ENCODE measurements at regions not wholly inside any gene's neighbourhood (a gene's known extent, or its start where the extent isn't known, plus 50 kb on each side); places are given as distances from the start of the nearest gene placed in this dataset.

- DNase-seq (ENCODE audit: low read depth in 3 of 3): no peak
These were observed 81.5 kb downstream of the PJA1 start for GRCh38 chrX:69083801-69084200.

- DNase-seq (ENCODE audit: low read depth in 3 of 3): no peak
These were observed 81.9 kb downstream of the PJA1 start for GRCh38 chrX:69083361-69083760.

GRCh38 chrX:69082753-69083150, 82.5 kb downstream of the PJA1 start:
- DNase-seq (ENCODE audit: low read depth in 3 of 3): no peak

GRCh38 chrX:69082055-69082752, 83.0 kb downstream of the PJA1 start:
- no peak for DNase-seq (ENCODE audit: low read depth in 3 of 3)

GRCh38 chrX:69080855-69081465, 84.3 kb downstream of the PJA1 start:
- no peak for DNase-seq (ENCODE audit: low read depth in 3 of 3)

GRCh38 chrX:69079268-69079667, 86.0 kb downstream of the PJA1 start:
- DNase-seq (ENCODE audit: low read depth in 3 of 3): no peak

- no peak for DNase-seq (ENCODE audit: low read depth in 3 of 3)
These were observed 87.3 kb downstream of the PJA1 start for GRCh38 chrX:69077895-69078455.

GRCh38 chrX:69076088-69076487, 89.2 kb downstream of the PJA1 start:
- no peak for DNase-seq (ENCODE audit: low read depth in 3 of 3)

- DNase-seq (ENCODE audit: low read depth in 3 of 3): no peak
These were observed 90.5 kb downstream of the PJA1 start for GRCh38 chrX:69074726-69075125.

GRCh38 chrX:69073721-69074120, 91.5 kb downstream of the PJA1 start:
- DNase-seq (ENCODE audit: low read depth in 3 of 3): no peak

- no peak for DNase-seq (ENCODE audit: low read depth in 3 of 3)
These were observed 92.0 kb downstream of the PJA1 start for GRCh38 chrX:69073241-69073640.

GRCh38 chrX:69072486-69073006, 92.7 kb downstream of the PJA1 start:
- DNase-seq (ENCODE audit: low read depth in 3 of 3): no peak

- no peak for DNase-seq (ENCODE audit: low read depth in 3 of 3)
These were observed 94.2 kb downstream of the PJA1 start for GRCh38 chrX:69070949-69071650.

- DNase-seq (ENCODE audit: low read depth in 3 of 3): no peak
These were observed 95.4 kb downstream of the PJA1 start for GRCh38 chrX:69069876-69070275.

GRCh38 chrX:69069086-69069445, 96.2 kb downstream of the PJA1 start:
- DNase-seq (ENCODE audit: low read depth in 3 of 3): no peak

- DNase-seq (ENCODE audit: low read depth in 3 of 3): no peak
These were observed 96.8 kb downstream of the PJA1 start for GRCh38 chrX:69068301-69069085.

- no peak for DNase-seq (ENCODE audit: low read depth in 3 of 3)
These were observed 97.4 kb downstream of the PJA1 start for GRCh38 chrX:69067841-69068240.

GRCh38 chrX:69066966-69067525, 98.2 kb downstream of the PJA1 start:
- DNase-seq (ENCODE audit: low read depth in 3 of 3): no peak

- no peak for DNase-seq (ENCODE audit: low read depth in 3 of 3)
These were observed 99.1 kb downstream of the PJA1 start for GRCh38 chrX:69066021-69066757.

GRCh38 chrX:69065451-69065850, 99.8 kb downstream of the PJA1 start:
- no peak for DNase-seq (ENCODE audit: low read depth in 3 of 3)

- no peak for DNase-seq (ENCODE audit: low read depth in 3 of 3)
These were observed 101.8 kb downstream of the PJA1 start for GRCh38 chrX:69063486-69063885.
